ENCODE measurements at regions not wholly inside any gene's neighbourhood (a gene's known extent, or its start where the extent isn't known, plus 50 kb on each side); places are given as distances from the start of the nearest gene placed in this dataset.

DNA sequence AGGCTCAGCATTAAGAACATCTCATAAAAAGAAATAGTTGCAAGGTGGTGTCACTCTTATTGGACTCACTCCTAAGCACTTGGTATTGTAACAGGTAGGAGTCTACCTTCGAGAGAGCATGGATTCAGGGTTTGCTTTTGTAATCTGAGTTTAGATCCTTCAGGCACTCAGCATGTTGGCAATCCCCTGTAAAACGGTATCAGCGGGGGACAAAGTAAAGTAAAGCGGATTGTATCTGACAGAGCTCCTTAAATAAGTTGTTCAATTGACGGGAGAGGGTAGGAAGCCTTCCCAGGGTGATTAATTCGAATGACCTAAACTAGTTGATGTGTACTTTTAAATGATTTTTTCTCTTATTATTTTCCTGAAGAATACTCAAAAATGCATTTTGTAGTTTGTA lies 869.8 kb upstream of the EPHA7 start:
- in situ Hi-C loops (cut with MboI; ENCODE audit: low pct_unique_long_range_greater_than_20kb, low sequenced_read_pairs), result no loop called here

GRCh38 chr6:94278146-94278545 lies 858.8 kb upstream of the EPHA7 start:
- DNase-seq, result no peak
- in situ Hi-C loops (cut with MboI; ENCODE audit: low pct_unique_long_range_greater_than_20kb, low sequenced_read_pairs), result no loop called here

More for the DNA sequence above, 869.8 kb upstream of the EPHA7 start:
- DNase-seq, result no peak

GRCh38 chr6:94272327-94272726 lies 853.0 kb upstream of the EPHA7 start:
- in situ Hi-C loops (cut with MboI; ENCODE audit: low pct_unique_long_range_greater_than_20kb, low sequenced_read_pairs), result no loop called here
- DNase-seq, result no peak

GRCh38 chr6:94270091-94270948 lies 851.0 kb upstream of the EPHA7 start:
- in situ Hi-C loops (cut with MboI; ENCODE audit: low pct_unique_long_range_greater_than_20kb, low sequenced_read_pairs), result no loop called here
- peak; percentile 0 for DNase-seq

DNA sequence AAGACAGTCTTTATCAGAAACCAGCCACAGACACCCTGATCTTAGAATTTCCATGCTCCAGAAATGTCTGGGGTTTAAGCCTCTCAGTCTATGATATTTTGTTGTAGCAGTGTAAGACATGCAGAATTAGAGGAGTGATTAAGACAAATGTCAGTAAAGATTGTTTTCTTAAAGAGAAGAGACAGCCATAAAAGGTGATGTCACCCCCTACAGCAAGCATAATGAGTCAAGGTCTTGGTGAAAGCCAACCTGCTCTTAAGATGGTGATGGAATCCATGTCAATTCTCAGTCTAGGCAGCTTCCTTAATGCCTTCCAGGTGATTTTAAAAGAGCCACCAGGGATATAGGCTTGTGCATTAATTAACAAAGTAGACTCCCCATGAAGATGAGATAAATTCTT lies 849.9 kb upstream of the EPHA7 start:
- no peak for DNase-seq
- in situ Hi-C loops (cut with MboI; ENCODE audit: low pct_unique_long_range_greater_than_20kb, low sequenced_read_pairs), result no loop called here

- in situ Hi-C loops (cut with MboI; ENCODE audit: low pct_unique_long_range_greater_than_20kb, low sequenced_read_pairs), result no loop called here
- DNase-seq, result no peak
These were observed 841.4 kb upstream of the EPHA7 start for GRCh38 chr6:94260765-94261164.

GRCh38 chr6:94254689-94255088 lies 835.3 kb upstream of the EPHA7 start:
- no peak for DNase-seq
- in situ Hi-C loops (cut with MboI; ENCODE audit: low pct_unique_long_range_greater_than_20kb, low sequenced_read_pairs), result no loop called here

- in situ Hi-C loops (cut with MboI; ENCODE audit: low pct_unique_long_range_greater_than_20kb, low sequenced_read_pairs), result no loop called here
- no peak for DNase-seq
These were observed 832.5 kb upstream of the EPHA7 start for GRCh38 chr6:94251878-94252277.

GRCh38 chr6:94245395-94245794 lies 826.0 kb upstream of the EPHA7 start:
- in situ Hi-C loops (cut with MboI; ENCODE audit: low pct_unique_long_range_greater_than_20kb, low sequenced_read_pairs), result no loop called here
- no peak for DNase-seq

DNA sequence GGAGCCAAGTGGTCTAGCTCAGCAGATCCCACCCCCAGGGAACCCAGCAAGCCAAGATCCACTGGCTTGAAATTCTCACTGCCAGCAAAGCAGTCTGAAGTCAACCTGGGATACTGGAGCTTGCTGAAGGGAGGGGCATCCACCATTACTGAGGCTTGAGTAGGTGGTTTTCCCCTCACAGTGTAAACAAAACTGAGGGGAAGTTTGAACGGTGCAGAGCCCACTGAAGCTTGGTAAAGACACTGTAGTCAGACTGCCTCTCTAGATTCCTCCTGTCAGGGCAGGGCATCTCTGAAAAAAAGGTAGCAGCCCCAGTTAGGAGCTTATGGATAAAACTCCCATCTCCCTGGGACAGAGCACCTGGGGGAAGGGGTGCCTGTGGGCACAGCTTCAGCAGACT lies 819.5 kb upstream of the EPHA7 start:
- in situ Hi-C loops (cut with MboI; ENCODE audit: low pct_unique_long_range_greater_than_20kb, low sequenced_read_pairs), result no loop called here
- no peak for DNase-seq

- no peak for DNase-seq
- in situ Hi-C loops (cut with MboI; ENCODE audit: low pct_unique_long_range_greater_than_20kb, low sequenced_read_pairs), result no loop called here
These were observed 808.4 kb upstream of the EPHA7 start for GRCh38 chr6:94227741-94228140.

DNA sequence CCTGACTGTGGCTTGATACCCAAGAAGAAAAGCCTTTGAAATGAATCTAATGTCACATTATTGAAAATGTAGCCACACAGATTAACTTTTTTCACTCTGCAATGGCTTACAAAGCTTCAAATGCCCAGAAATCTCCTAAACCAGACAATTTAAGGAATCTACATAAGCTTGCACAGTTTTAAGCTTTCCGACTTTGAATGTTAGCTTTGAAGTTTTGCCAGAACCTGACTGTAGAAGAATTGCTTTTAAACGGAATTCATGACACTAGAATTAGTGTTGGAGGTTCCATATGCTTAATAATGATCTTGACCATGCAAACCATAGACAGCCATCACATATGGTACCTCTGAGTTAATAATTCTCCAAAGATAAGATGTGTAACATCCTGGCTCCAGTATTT lies 798.5 kb upstream of the EPHA7 start:
- no peak for DNase-seq
- in situ Hi-C loops (cut with MboI; ENCODE audit: low pct_unique_long_range_greater_than_20kb, low sequenced_read_pairs), result no loop called here

- no peak for DNase-seq
- in situ Hi-C loops (cut with MboI; ENCODE audit: low pct_unique_long_range_greater_than_20kb, low sequenced_read_pairs), result no loop called here
These were observed 796.2 kb upstream of the EPHA7 start for GRCh38 chr6:94215552-94215951.

GRCh38 chr6:94213226-94213625 lies 793.9 kb upstream of the EPHA7 start:
- in situ Hi-C loops (cut with MboI; ENCODE audit: low pct_unique_long_range_greater_than_20kb, low sequenced_read_pairs), result no loop called here
- DNase-seq, result no peak

DNA sequence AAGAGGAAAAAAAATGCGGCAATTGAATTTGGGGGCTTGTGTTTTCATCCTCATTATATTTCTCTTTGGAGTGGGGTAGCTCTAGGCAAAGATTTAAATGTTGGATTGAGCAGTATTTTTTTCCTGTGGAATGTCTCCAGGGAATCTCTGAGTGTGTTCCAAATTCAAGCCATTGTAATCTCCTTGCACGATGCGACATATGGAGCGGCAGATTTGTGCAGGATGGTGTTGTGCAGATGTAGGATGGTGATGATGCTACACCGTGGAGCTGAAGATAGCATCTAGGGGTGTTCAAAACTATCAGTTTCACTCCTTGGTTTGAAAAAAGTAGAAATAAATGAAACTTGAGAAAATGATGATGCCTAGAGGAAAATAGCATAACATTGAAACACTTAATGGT lies 777.5 kb upstream of the EPHA7 start:
- DNase-seq, result no peak
- in situ Hi-C loops (cut with MboI; ENCODE audit: low pct_unique_long_range_greater_than_20kb, low sequenced_read_pairs), result no loop called here

GRCh38 chr6:94190030-94190429 lies 770.7 kb upstream of the EPHA7 start:
- in situ Hi-C loops (cut with MboI; ENCODE audit: low pct_unique_long_range_greater_than_20kb, low sequenced_read_pairs), result no loop called here
- DNase-seq, result no peak

DNA sequence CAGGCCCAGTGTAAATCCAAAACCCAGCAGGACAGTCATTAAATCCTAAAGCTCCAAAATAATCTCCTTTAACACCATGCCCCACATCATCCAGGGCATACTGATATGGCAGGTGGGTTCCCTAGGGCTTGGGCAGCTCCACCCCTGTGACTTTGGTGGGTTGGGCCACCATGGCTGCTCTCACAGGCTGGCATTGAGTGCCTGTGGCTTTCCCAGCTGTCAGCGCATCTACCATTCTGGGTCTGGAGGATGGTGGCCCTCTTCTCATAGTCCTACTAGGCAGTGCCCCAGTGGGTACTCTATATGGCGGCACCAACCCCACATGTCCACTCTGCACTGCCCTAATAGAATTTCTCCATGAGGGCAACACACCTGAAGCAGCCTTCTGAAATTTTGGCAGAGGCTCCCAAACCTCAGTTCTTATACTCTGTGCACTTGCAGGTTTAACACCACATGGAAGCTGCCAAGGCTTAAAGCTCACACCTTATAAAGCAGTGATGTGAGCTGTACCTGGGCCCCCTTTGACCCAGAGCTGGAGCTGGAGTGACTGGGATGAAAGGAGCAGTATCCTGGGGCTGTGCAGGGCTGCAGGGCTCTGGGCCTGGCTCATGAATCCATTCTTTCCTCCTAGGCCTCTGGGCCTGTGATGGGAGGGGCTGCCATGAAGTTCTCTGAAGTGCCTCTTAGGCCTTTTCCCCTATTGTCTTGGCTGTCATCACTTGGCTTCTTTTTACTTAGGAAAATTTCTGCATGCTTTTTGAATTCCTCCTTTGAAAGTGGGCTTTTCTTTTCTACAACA lies 765.5 kb upstream of the EPHA7 start:
- in situ Hi-C loops (cut with MboI; ENCODE audit: low pct_unique_long_range_greater_than_20kb, low sequenced_read_pairs), result no loop called here
- no peak for DNase-seq

- in situ Hi-C loops (cut with MboI; ENCODE audit: low pct_unique_long_range_greater_than_20kb, low sequenced_read_pairs), result no loop called here
- no peak for DNase-seq
These were observed 758.1 kb upstream of the EPHA7 start for GRCh38 chr6:94177429-94177828.

GRCh38 chr6:94175465-94175864 lies 756.1 kb upstream of the EPHA7 start:
- in situ Hi-C loops (cut with MboI; ENCODE audit: low pct_unique_long_range_greater_than_20kb, low sequenced_read_pairs), result no loop called here
- DNase-seq, result no peak

DNA sequence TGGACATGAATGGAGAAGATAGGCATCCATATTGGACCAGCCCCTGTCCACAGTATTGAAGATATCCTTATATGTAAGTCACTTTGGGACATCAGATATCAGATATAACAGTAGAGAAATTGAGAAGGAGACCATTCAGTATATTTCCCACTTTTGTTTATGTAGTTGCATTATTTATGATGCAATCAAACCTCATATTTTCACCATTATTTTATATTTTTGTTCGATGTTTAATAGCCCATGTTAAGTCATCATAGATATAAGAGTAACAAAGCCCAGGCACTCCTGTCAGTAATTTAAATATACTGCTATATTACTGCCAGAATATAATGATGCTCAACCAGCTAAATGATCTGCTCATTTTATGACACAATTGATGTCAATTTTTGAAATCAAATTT lies 744.5 kb upstream of the EPHA7 start:
- no peak for DNase-seq
- in situ Hi-C loops (cut with MboI; ENCODE audit: low pct_unique_long_range_greater_than_20kb, low sequenced_read_pairs), result no loop called here

GRCh38 chr6:94150886-94151285 lies 731.5 kb upstream of the EPHA7 start:
- no peak for DNase-seq
- in situ Hi-C loops (cut with MboI; ENCODE audit: low pct_unique_long_range_greater_than_20kb, low sequenced_read_pairs), result no loop called here
